ENCODE measurements at regions not wholly inside any gene's neighbourhood (a gene's known extent, or its start where the extent isn't known, plus 50 kb on each side); places are given as distances from the start of the nearest gene placed in this dataset.

GRCh38 chr20:60139663-60140446 lies 181.6 kb downstream of the CDH26 start:
- TF ChIP-seq POLR2A (IDR thresholded peaks at IDR 0.05; ENCODE audit: low read depth, low read length) (no peak), MAZ (IDR thresholded peaks at IDR 0.05; ENCODE audit: borderline replicate concordance, low read depth, low read length) (no peak), ELK1 (IDR thresholded peaks at IDR 0.05; ENCODE audit: borderline replicate concordance, low read depth, low read length) (no peak), RCOR1 (IDR thresholded peaks at IDR 0.05; ENCODE audit: insufficient replicate concordance, low read length) (no peak), MAFK (IDR thresholded peaks at IDR 0.05; ENCODE audit: low read depth, low read length) (no peak)
- TF ChIP-seq, protein P1, sequence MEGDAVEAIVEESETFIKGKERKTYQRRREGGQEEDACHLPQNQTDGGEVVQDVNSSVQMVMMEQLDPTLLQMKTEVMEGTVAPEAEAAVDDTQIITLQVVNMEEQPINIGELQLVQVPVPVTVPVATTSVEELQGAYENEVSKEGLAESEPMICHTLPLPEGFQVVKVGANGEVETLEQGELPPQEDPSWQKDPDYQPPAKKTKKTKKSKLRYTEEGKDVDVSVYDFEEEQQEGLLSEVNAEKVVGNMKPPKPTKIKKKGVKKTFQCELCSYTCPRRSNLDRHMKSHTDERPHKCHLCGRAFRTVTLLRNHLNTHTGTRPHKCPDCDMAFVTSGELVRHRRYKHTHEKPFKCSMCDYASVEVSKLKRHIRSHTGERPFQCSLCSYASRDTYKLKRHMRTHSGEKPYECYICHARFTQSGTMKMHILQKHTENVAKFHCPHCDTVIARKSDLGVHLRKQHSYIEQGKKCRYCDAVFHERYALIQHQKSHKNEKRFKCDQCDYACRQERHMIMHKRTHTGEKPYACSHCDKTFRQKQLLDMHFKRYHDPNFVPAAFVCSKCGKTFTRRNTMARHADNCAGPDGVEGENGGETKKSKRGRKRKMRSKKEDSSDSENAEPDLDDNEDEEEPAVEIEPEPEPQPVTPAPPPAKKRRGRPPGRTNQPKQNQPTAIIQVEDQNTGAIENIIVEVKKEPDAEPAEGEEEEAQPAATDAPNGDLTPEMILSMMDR (conservative IDR thresholded peaks at IDR 0.05; ENCODE audit: low read depth, low read length) = no peak
- TF ChIP-seq, protein P2, sequence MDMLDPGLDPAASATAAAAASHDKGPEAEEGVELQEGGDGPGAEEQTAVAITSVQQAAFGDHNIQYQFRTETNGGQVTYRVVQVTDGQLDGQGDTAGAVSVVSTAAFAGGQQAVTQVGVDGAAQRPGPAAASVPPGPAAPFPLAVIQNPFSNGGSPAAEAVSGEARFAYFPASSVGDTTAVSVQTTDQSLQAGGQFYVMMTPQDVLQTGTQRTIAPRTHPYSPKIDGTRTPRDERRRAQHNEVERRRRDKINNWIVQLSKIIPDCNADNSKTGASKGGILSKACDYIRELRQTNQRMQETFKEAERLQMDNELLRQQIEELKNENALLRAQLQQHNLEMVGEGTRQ (IDR thresholded peaks at IDR 0.05; ENCODE audit: low read depth, low read length) = no peak
